B cell (primary cell): ENCODE measurements at regions not wholly inside any gene's neighbourhood (a gene's known extent, or its start where the extent isn't known, plus 50 kb on each side); places are given as distances from the start of the nearest gene placed in this dataset.
"Not testable (repeated sequence)": the region's sequence is repeated elsewhere in the genome, so short reads cannot be mapped to it uniquely, and the experiment has no call there.

Experiments used
- ATAC-seq: fragments of 200-7000 bp; cut with Tn5 transposase; one replicate; pipeline ENCODE4 v1.10.0; 2021; ENCODE audit warnings: low read depth, mild to moderate bottlenecking, moderate number of reproducible peaks, moderate library complexity
- CTCF ChIA-PET: fragments of 350-600 bp; sonication (Branson Sonifier 250); formaldehyde crosslinking; loops from one replicate; lab custom pipeline; 2021; ENCODE audit warnings: antibody characterized with exemption, inconsistent platforms; lab: Charles Lee
- POLR2A ChIA-PET: fragments of 350-600 bp; sonication (Branson Sonifier 250); formaldehyde crosslinking; loops from one replicate; lab custom pipeline; 2021; ENCODE audit warnings: antibody characterized with exemption; lab: Charles Lee
- DNase-seq: peaks from one replicate; pipeline ENCODE4 v3.0.0; 2013
- H2AFZ ChIP-seq: 2 replicates; pipeline ENCODE4 v1.6.1; 2012; ENCODE audit warnings: mild to moderate bottlenecking, low read depth, low read length; ENCODE audit not compliant: insufficient read depth, poor library complexity, severe bottlenecking
- H3K27ac ChIP-seq, 2 donors: 1 replicate in 1 of 2; 2 replicates in 1 of 2; pipeline ENCODE4 v1.5.1; 2012 to 2013; ENCODE audit warnings: low read length in 2 of 2, mild to moderate bottlenecking in 2 of 2, moderate library complexity in 1 of 2
- H3K27me3 ChIP-seq, 4 experiments: fragments of 200-600 bp in 1 of 4; sonication (generic) in 1 of 4; replicated peaks in 1 of 4; 1 replicate in 2 of 4; 2 replicates in 2 of 4; pipeline versions ENCODE4 v1.6.1 to v1.7.0; 2013 to 2016; ENCODE audit warnings: low read length in 3 of 4, mild to moderate bottlenecking in 2 of 4, mixed read lengths in 1 of 4, moderate library complexity in 1 of 4; ENCODE audit not compliant: insufficient read depth in 4 of 4, control insufficient read depth in 3 of 4; ENCODE audit errors: control extremely low read depth in 1 of 4
- H3K36me3 ChIP-seq, 2 experiments: replicated peaks in 1 of 2; 1 replicate in 1 of 2; 2 replicates in 1 of 2; pipeline versions ENCODE4 v1.6.1 to v1.7.1; 2013; ENCODE audit warnings: low read length in 1 of 2; ENCODE audit not compliant: insufficient read depth in 2 of 2, control insufficient read depth in 1 of 2; ENCODE audit errors: control extremely low read depth in 1 of 2, extremely low read depth in 1 of 2
- H3K4me1 ChIP-seq, 2 donors: fragments of 200-600 bp in 1 of 2; sonication (generic) in 1 of 2; 1 replicate in 1 of 2; 2 replicates in 1 of 2; pipeline versions ENCODE4 v1.5.1 to v1.6.1; 2013 to 2017; ENCODE audit warnings: low read length in 2 of 2; ENCODE audit not compliant: control insufficient read depth in 2 of 2, insufficient read depth in 2 of 2
- H3K4me2 ChIP-seq: replicated peaks from 2 replicates; pipeline ENCODE3; 2012; ENCODE audit warnings: mild to moderate bottlenecking, low read depth, low read length; ENCODE audit not compliant: poor library complexity, severe bottlenecking
- H3K4me3 ChIP-seq, 5 experiments: fragments of 200-600 bp in 1 of 5; sonication (generic) in 1 of 5; 1 replicate in 3 of 5; 2 replicates in 2 of 5; pipeline versions ENCODE4 v1.5.1 to v1.7.0; 2011 to 2016; ENCODE audit warnings: low read length in 4 of 5, mild to moderate bottlenecking in 4 of 5, low read depth in 2 of 5, control low read depth in 1 of 5, moderate library complexity in 1 of 5; ENCODE audit not compliant: insufficient read depth in 1 of 5; ENCODE audit errors: control extremely low read depth in 1 of 5, extremely low read depth in 1 of 5
- H3K79me2 ChIP-seq: fragments of 200-600 bp; sonication (generic); one replicate; pipeline ENCODE4 v1.6.0; 2016; ENCODE audit warnings: low read length; ENCODE audit not compliant: control insufficient read depth, insufficient read depth
- H3K9ac ChIP-seq: fragments of 200-600 bp; sonication (generic); 2 replicates; pipeline ENCODE4 v1.6.1; 2017; ENCODE audit warnings: mild to moderate bottlenecking, low read length, moderate library complexity
- H3K9me3 ChIP-seq, 3 donors: one replicate each; pipeline versions ENCODE4 v1.6.1 to v1.7.1; 2013; ENCODE audit warnings: low read length in 2 of 3; ENCODE audit not compliant: control insufficient read depth in 2 of 3, insufficient read depth in 1 of 3; ENCODE audit errors: control extremely low read depth in 1 of 3
- H4K20me1 ChIP-seq: 2 replicates; pipeline ENCODE4 v1.6.0; 2012; ENCODE audit warnings: mild to moderate bottlenecking, low read length; ENCODE audit not compliant: insufficient read depth, control insufficient read depth, poor library complexity, severe bottlenecking
- H3K27ac Mint-ChIP-seq: one replicate; pipeline ENCODE4 v1.8.0; 2021; ENCODE audit warnings: mixed read lengths
- H3K27me3 Mint-ChIP-seq: one replicate; pipeline ENCODE4 v1.8.0; 2021; ENCODE audit warnings: mixed read lengths
- H3K4me1 Mint-ChIP-seq: one replicate; pipeline ENCODE4 v1.8.0; 2021; ENCODE audit warnings: mixed read lengths
- H3K4me3 Mint-ChIP-seq: one replicate; pipeline ENCODE4 v1.8.0; 2021; ENCODE audit warnings: mixed read lengths
- H3K9me3 Mint-ChIP-seq: one replicate; pipeline ENCODE4 v1.8.0; 2022; ENCODE audit warnings: mixed read lengths; ENCODE audit not compliant: insufficient read depth
- CTCF ChIP-seq: fragments of 200-600 bp; IDR thresholded peaks from one replicate; pipeline ENCODE4 v1.8.0; 2022; ENCODE audit warnings: antibody characterized with exemption, mild to moderate bottlenecking
- EZH2 ChIP-seq: IDR thresholded peaks from 2 replicates; pipeline ENCODE4 v1.6.1; 2012; ENCODE audit warnings: borderline replicate concordance, low read depth, mild to moderate bottlenecking, moderate library complexity, low read length; ENCODE audit not compliant: insufficient read depth, poor library complexity, severe bottlenecking
- WGBS: methylation state at CpG from one replicate; pipeline ENCODE4 v1.1.5; 2013; ENCODE audit warnings: missing lambda C conversion rate; ENCODE audit not compliant: insufficient coverage; 5-methylcytosine and 5-hydroxymethylcytosine counted together
- intact Hi-C: fragments of 100-400 bp; cut with micrococcal nuclease; formaldehyde crosslinking; loops from one replicate; pipeline ENCODE4 v1.10.0; 2022

GRCh38 chr7:32206987-32207386 is 136.8 kb upstream of the PDE1C start:
- DNase-seq: no peak
- TF ChIP-seq EZH2: no peak
- TF ChIP-seq CTCF: no peak
- peaks cover 0 to 6% (median 0%) of the 10 kb centered on the region in 3 donors for H3K9me3 ChIP-seq
- H3K9me3 Mint-ChIP-seq: no peaks in the 10 kb centered on the region
- H3K36me3 ChIP-seq: no peaks in the 10 kb centered on the region
- H3K9ac ChIP-seq: no peak overlapping the region
- H3K27me3 ChIP-seq: no peaks in the 10 kb centered on the region
- no peak overlapping the region for H3K4me3 Mint-ChIP-seq
- CTCF ChIA-PET: no interaction called here
- H3K27me3 Mint-ChIP-seq: peaks cover 3% of the 10 kb centered on the region
- WGBS: 79% methylated on average over 7 of the region's 8 CpGs
- no peak overlapping the region for H3K4me2 ChIP-seq
- no peaks in the 10 kb centered on the region for H3K79me2 ChIP-seq
- POLR2A ChIA-PET: no interaction called here
- no peak overlapping the region for H3K27ac Mint-ChIP-seq
- H2AFZ ChIP-seq: no peak overlapping the region
- H3K27ac ChIP-seq: no peak overlapping the region
- intact Hi-C loops: no loop called here
- no peak overlapping the region for H3K4me3 ChIP-seq
- no peak for ATAC-seq
- H3K4me1 Mint-ChIP-seq: no peaks in the 10 kb centered on the region
- H4K20me1 ChIP-seq: no peaks in the 10 kb centered on the region
- H3K4me1 ChIP-seq: no peaks in the 10 kb centered on the region

GRCh38 chr7:32206488-32206887 is 136.3 kb upstream of the PDE1C start:
- TF ChIP-seq CTCF: no peak
- no peak for TF ChIP-seq EZH2
- DNase-seq: no peak

GRCh38 chr7:32205298-32205824 is 135.2 kb upstream of the PDE1C start:
- H3K4me3 ChIP-seq, H3K79me2 ChIP-seq, ATAC-seq, DNase-seq, H3K36me3 ChIP-seq, H3K9me3 Mint-ChIP-seq, H2AFZ ChIP-seq, H3K9me3 ChIP-seq, H3K27me3 Mint-ChIP-seq, H3K4me3 Mint-ChIP-seq, POLR2A ChIA-PET, H4K20me1 ChIP-seq, H3K9ac ChIP-seq, CTCF ChIA-PET, intact Hi-C loops, H3K27ac ChIP-seq, H3K27ac Mint-ChIP-seq, H3K4me1 ChIP-seq, H3K4me1 Mint-ChIP-seq, H3K27me3 ChIP-seq, H3K4me2 ChIP-seq: not testable (repeated sequence)
- 76% methylated on average over 3 of the region's 4 CpGs for WGBS

More at GRCh38 chr7:32206488-32206887, 136.3 kb upstream of the PDE1C start:
- Histone ChIP-seq H3K36me3 (no peaks in the 10 kb centered on the region), H4K20me1 (no peaks in the 10 kb centered on the region), H2AFZ (no peak overlapping the region), H3K4me3 (no peak overlapping the region), H3K4me1 (no peaks in the 10 kb centered on the region), H3K9ac (no peak overlapping the region), H3K27me3 (peaks cover 0 to 4% (median 0%) of the 10 kb centered on the region in 4 experiments), H3K9me3 (peaks cover 0 to 6% (median 0%) of the 10 kb centered on the region in 3 donors), H3K4me2 (no peak overlapping the region), H3K27ac (no peak overlapping the region), H3K79me2 (no peaks in the 10 kb centered on the region)
- POLR2A ChIA-PET: no interaction called here
- no peak overlapping the region for H3K27ac Mint-ChIP-seq
- intact Hi-C loops: no loop called here
- WGBS: 88% methylated on average over 5 of the region's 6 CpGs
- CTCF ChIA-PET: no interaction called here
- H3K9me3 Mint-ChIP-seq: no peaks in the 10 kb centered on the region
- peaks cover 6% of the 10 kb centered on the region for H3K27me3 Mint-ChIP-seq
- H3K4me1 Mint-ChIP-seq: no peaks in the 10 kb centered on the region
- no peak for ATAC-seq
- no peak overlapping the region for H3K4me3 Mint-ChIP-seq
